Kidney epithelial cell (primary cell): ENCODE measurements at regions not wholly inside any gene's neighbourhood (a gene's known extent, or its start where the extent isn't known, plus 50 kb on each side); places are given as distances from the start of the nearest gene placed in this dataset.

Experiments used
- DNase-seq: peaks from one replicate; pipeline ENCODE4 v3.0.0-alpha.2; 2010; ENCODE audit warnings: low read depth
- H3K27me3 ChIP-seq: 2 replicates; pipeline ENCODE4 v1.6.0; 2011; ENCODE audit warnings: low read length; ENCODE audit not compliant: control insufficient read depth, insufficient read depth
- H3K36me3 ChIP-seq: 2 replicates; pipeline ENCODE4 v1.5.1; 2011; ENCODE audit warnings: low read length; ENCODE audit not compliant: control insufficient read depth, insufficient read depth
- H3K4me3 ChIP-seq: 2 replicates; pipeline ENCODE4 v1.5.1; 2011; ENCODE audit warnings: low read depth, mild to moderate bottlenecking, control low read depth, low read length
- CTCF ChIP-seq: IDR thresholded peaks from 2 replicates; pipeline ENCODE4 v1.5.1; 2011; ENCODE audit warnings: mild to moderate bottlenecking, moderate library complexity, low read length, control low read depth, inconsistent platforms; ENCODE audit not compliant: insufficient read depth, poor library complexity, severe bottlenecking

- H3K4me3 ChIP-seq: no peak overlapping the region
- no peaks in the 10 kb centered on the region for H3K27me3 ChIP-seq
- no peak for TF ChIP-seq CTCF
- no peaks in the 10 kb centered on the region for H3K36me3 ChIP-seq
- no peak for DNase-seq
Measured at GRCh38 chr11:27207025-27207650, 155.9 kb downstream of the CCDC34 start.

- H3K36me3 ChIP-seq: no peaks in the 10 kb centered on the region
- TF ChIP-seq CTCF: no peak
- DNase-seq: no peak
Measured at GRCh38 chr11:27205779-27206570, 157.0 kb downstream of the CCDC34 start.

GRCh38 chr11:27205250-27205649, 157.8 kb downstream of the CCDC34 start:
- no peaks in the 10 kb centered on the region for H3K27me3 ChIP-seq
- DNase-seq: no peak
- H3K4me3 ChIP-seq: no peak overlapping the region
- no peak for TF ChIP-seq CTCF
- no peaks in the 10 kb centered on the region for H3K36me3 ChIP-seq

More at GRCh38 chr11:27205779-27206570, 157.0 kb downstream of the CCDC34 start:
- Histone ChIP-seq H3K27me3 (no peaks in the 10 kb centered on the region), H3K4me3 (no peak overlapping the region)

GRCh38 chr11:27204529-27204928, 158.5 kb downstream of the CCDC34 start:
- TF ChIP-seq CTCF: no peak
- Histone ChIP-seq H3K36me3 (no peaks in the 10 kb centered on the region), H3K4me3 (no peak overlapping the region), H3K27me3 (no peaks in the 10 kb centered on the region)
- no peak for DNase-seq

- Histone ChIP-seq H3K4me3 (no peak overlapping the region), H3K36me3 (no peaks in the 10 kb centered on the region), H3K27me3 (no peaks in the 10 kb centered on the region)
- DNase-seq: no peak
- TF ChIP-seq CTCF: no peak
Measured at GRCh38 chr11:27203077-27203647, 159.9 kb downstream of the CCDC34 start.
